OCI-LY3 (cell line): ENCODE measurements at regions not wholly inside any gene's neighbourhood (a gene's known extent, or its start where the extent isn't known, plus 50 kb on each side); places are given as distances from the start of the nearest gene placed in this dataset.

Experiments
- H2AFZ ChIP-seq: fragments of 200-600, 300-600 bp; shearing (Covaris generic); 2 replicates; pipeline ENCODE4 v1.6.0; 2014; ENCODE audit warnings: antibody characterized with exemption, low read depth, low read length
- H3K27ac ChIP-seq: fragments of 200-600, 300-600 bp; sonication (generic); 2 replicates; pipeline ENCODE4 v1.5.1; 2014; ENCODE audit warnings: mild to moderate bottlenecking, low read length, moderate library complexity, mixed read lengths
- H3K27me3 ChIP-seq: fragments of 200-600, 300-600 bp; sonication (generic); 2 replicates; pipeline ENCODE4 v1.6.1; 2014; ENCODE audit warnings: low read depth, low read length, mixed read lengths
- H3K36me3 ChIP-seq: fragments of 200-600, 300-600 bp; sonication (generic); replicated peaks from 2 replicates; pipeline ENCODE3; 2014; ENCODE audit warnings: low read depth, low read length, mixed read lengths
- H3K4me1 ChIP-seq: fragments of 300-600, 200-600 bp; sonication (generic); 2 replicates; pipeline ENCODE4 v1.6.1; 2014; ENCODE audit warnings: low read length, mixed read lengths
- H3K4me2 ChIP-seq: fragments of 200-600, 300-600 bp; sonication (generic); 2 replicates; pipeline ENCODE4 v1.6.1; 2014; ENCODE audit warnings: low read length, mixed read lengths
- H3K4me3 ChIP-seq: fragments of 300-600, 200-600 bp; sonication (generic); 2 replicates; pipeline ENCODE4 v1.5.1; 2014; ENCODE audit warnings: antibody characterized with exemption, mild to moderate bottlenecking, low read length, moderate library complexity
- H3K79me2 ChIP-seq: fragments of 300-600, 200-600 bp; shearing (Covaris generic); 2 replicates; pipeline ENCODE4 v1.6.1; 2014; ENCODE audit warnings: mild to moderate bottlenecking, low read length, mixed read lengths
- H3K9ac ChIP-seq: fragments of 300-600, 200-600 bp; shearing (Covaris generic); 2 replicates; pipeline ENCODE4 v1.6.0; 2014; ENCODE audit warnings: mild to moderate bottlenecking, low read length, moderate library complexity
- H3K9me3 ChIP-seq: fragments of 200-600, 300-600 bp; shearing (Covaris generic); 2 replicates; pipeline ENCODE4 v1.6.1; 2014; ENCODE audit warnings: low read length, mixed read lengths; ENCODE audit not compliant: insufficient read depth
- H4K20me1 ChIP-seq: fragments of 200-600, 300-600 bp; sonication (generic); 2 replicates; pipeline ENCODE4 v1.6.1; 2016; ENCODE audit warnings: low read length, mixed read lengths; ENCODE audit not compliant: insufficient read depth
- EZH2phosphoT487 ChIP-seq: fragments of 200-600 bp; shearing (Covaris generic); IDR thresholded peaks from 2 replicates; pipeline ENCODE4 v1.6.1; 2018; ENCODE audit warnings: antibody characterized with exemption, mixed run types, low read depth
- TF ChIP-seq, protein P1 (sequence below): fragments of 200-600, 300-600 bp; sonication (generic); IDR thresholded peaks from 2 replicates; pipeline ENCODE4 v1.5.1; 2014; ENCODE audit warnings: antibody characterized with exemption, low read length, low read depth

DNA sequence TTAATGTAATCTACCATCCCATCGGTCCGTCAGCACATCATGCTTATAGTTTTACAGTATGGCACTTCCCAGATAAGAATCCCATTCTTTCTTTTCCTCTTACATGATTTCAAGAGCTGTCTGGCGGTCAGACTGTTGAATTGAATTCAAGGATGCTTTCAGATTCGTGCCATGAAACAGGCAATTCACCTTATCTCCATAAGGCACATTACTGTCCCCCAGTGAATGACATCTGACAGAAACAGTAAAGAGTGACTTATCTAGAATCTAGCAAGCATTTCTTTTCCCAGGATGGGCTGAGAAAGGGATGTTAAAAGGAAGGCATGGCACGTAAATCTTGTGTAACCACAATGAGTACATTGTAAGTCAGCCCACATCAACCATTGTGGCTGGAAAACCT lies 61.1 kb upstream of the SEM1 start:
- no peaks in the 10 kb centered on the region for H4K20me1 ChIP-seq
- no peaks in the 10 kb centered on the region for H3K79me2 ChIP-seq
- H3K4me3 ChIP-seq, result no peak overlapping the region
- H2AFZ ChIP-seq, result no peak overlapping the region
- no peak overlapping the region for H3K27ac ChIP-seq
- no peaks in the 10 kb centered on the region for H3K9me3 ChIP-seq
- H3K4me2 ChIP-seq, result no peak overlapping the region
- H3K9ac ChIP-seq, result no peak overlapping the region
- H3K27me3 ChIP-seq, result 0 out of 2 replicates have a peak, but pooled peaks cover 2% of the 10 kb centered on the region
- H3K36me3 ChIP-seq, result no peaks in the 10 kb centered on the region
- no peaks in the 10 kb centered on the region for H3K4me1 ChIP-seq
- TF ChIP-seq, protein P1, sequence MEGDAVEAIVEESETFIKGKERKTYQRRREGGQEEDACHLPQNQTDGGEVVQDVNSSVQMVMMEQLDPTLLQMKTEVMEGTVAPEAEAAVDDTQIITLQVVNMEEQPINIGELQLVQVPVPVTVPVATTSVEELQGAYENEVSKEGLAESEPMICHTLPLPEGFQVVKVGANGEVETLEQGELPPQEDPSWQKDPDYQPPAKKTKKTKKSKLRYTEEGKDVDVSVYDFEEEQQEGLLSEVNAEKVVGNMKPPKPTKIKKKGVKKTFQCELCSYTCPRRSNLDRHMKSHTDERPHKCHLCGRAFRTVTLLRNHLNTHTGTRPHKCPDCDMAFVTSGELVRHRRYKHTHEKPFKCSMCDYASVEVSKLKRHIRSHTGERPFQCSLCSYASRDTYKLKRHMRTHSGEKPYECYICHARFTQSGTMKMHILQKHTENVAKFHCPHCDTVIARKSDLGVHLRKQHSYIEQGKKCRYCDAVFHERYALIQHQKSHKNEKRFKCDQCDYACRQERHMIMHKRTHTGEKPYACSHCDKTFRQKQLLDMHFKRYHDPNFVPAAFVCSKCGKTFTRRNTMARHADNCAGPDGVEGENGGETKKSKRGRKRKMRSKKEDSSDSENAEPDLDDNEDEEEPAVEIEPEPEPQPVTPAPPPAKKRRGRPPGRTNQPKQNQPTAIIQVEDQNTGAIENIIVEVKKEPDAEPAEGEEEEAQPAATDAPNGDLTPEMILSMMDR, result no peak
- TF ChIP-seq EZH2phosphoT487, result no peak

DNA sequence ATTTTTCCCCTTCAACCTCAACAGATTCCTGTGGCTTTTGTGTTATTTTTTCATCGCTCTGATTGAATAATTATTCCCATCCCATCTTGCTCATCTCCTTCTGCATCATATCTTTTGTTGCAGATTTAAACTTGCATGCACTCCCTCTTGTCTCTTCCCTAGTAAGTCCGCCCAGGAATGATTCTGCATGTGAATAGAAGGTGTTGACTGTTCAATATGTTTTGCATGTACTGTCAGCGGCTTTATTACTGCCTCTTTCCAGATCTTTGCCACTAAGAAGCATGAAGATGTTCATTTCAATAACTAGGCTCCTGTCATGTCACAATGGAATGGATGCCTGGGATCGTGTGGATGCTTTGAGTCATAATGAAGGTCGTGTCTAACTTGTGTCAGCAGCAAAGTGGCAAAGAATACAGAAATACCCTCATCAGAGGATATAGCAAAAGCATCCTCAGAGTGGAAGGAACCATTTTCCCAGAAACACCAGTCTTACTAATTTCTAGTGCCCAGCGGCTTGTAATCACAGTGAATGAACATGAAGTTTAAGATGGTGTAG lies 62.6 kb upstream of the SEM1 start:
- TF ChIP-seq, protein P1, result no peak
- TF ChIP-seq EZH2phosphoT487, result no peak
- Histone ChIP-seq H3K79me2 (no peaks in the 10 kb centered on the region), H3K4me2 (no peak overlapping the region), H2AFZ (no peak overlapping the region), H3K36me3 (no peaks in the 10 kb centered on the region), H3K9me3 (no peaks in the 10 kb centered on the region), H3K4me3 (no peak overlapping the region), H3K9ac (no peak overlapping the region), H3K27me3 (0 out of 2 replicates have a peak, but pooled peaks cover 2% of the 10 kb centered on the region), H3K4me1 (no peaks in the 10 kb centered on the region), H3K27ac (no peak overlapping the region), H4K20me1 (no peaks in the 10 kb centered on the region)

DNA sequence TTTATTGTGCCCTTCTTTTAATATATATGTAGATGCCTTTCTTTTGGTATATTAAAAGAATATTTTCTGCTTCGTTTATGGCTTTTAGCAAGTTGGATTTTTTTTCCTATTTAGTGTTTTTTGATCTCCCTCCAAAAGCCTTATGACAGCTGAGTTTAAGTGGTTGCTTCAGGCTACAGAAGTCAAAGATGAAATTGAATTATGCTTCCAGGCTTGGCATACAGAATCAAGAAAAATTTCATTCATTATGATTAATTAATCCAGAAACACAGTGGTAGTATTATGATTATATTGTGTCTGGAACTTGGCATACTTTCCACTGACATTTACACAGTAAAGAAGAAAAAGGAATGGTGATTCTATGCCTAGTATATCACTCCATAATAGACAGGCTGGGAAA lies 63.8 kb upstream of the SEM1 start:
- H2AFZ ChIP-seq, result no peak overlapping the region
- no peaks in the 10 kb centered on the region for H3K4me1 ChIP-seq
- TF ChIP-seq, protein P1, result no peak
- TF ChIP-seq EZH2phosphoT487, result no peak
- H3K9me3 ChIP-seq, result no peaks in the 10 kb centered on the region
- H3K9ac ChIP-seq, result no peak overlapping the region
- H3K4me2 ChIP-seq, result no peak overlapping the region
- 0 out of 2 replicates have a peak, but pooled peaks cover 2% of the 10 kb centered on the region for H3K27me3 ChIP-seq
- H4K20me1 ChIP-seq, result no peaks in the 10 kb centered on the region
- no peaks in the 10 kb centered on the region for H3K79me2 ChIP-seq
- H3K4me3 ChIP-seq, result no peak overlapping the region
- no peak overlapping the region for H3K27ac ChIP-seq
- H3K36me3 ChIP-seq, result no peaks in the 10 kb centered on the region

DNA sequence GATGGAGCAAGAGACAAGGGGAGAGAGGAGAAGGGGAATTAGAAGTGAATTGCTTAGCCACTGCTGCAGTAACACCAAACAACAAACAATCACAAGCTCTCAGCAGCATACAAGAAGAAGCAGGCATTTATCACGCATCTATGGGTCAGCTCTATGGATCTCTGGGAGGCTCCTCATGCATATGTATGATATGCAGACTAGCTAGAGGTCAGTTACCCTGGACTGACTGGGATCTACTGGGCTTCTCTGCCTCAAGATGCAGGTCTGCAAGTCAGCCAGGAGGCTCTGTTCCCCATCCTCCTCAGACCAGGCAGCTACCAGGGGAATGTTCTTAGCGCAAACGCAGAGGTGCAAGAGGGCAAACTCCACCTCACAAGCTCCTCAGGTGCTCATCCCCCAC lies 64.7 kb upstream of the SEM1 start:
- Histone ChIP-seq H3K9me3 (no peaks in the 10 kb centered on the region), H3K4me3 (no peak overlapping the region), H3K27ac (no peak overlapping the region), H3K79me2 (no peaks in the 10 kb centered on the region), H3K4me1 (no peaks in the 10 kb centered on the region), H3K9ac (no peak overlapping the region), H3K4me2 (no peak overlapping the region), H3K36me3 (no peaks in the 10 kb centered on the region), H2AFZ (no peak overlapping the region), H4K20me1 (no peaks in the 10 kb centered on the region), H3K27me3 (0 out of 2 replicates have a peak, but pooled peaks cover 2% of the 10 kb centered on the region)
- TF ChIP-seq EZH2phosphoT487, result no peak
- TF ChIP-seq, protein P1, result no peak
